HEK293 (cell line): ENCODE measurements at regions not wholly inside any gene's neighbourhood (a gene's known extent, or its start where the extent isn't known, plus 50 kb on each side); places are given as distances from the start of the nearest gene placed in this dataset.

Experiments
- ZNF138 ChIP-seq: fragments of 450-650 bp; formaldehyde crosslinking; IDR thresholded peaks from 2 replicates; pipeline ENCODE4 v1.5.1; 2016; ENCODE audit warnings: missing biosample characterization, missing genetic modification characterization, borderline replicate concordance
- TF ChIP-seq, protein P1 (sequence below): fragments of 450-650 bp; formaldehyde crosslinking; IDR thresholded peaks from 2 replicates; pipeline ENCODE4 v1.5.1; 2016; ENCODE audit warnings: missing biosample characterization, missing genetic modification characterization

DNA sequence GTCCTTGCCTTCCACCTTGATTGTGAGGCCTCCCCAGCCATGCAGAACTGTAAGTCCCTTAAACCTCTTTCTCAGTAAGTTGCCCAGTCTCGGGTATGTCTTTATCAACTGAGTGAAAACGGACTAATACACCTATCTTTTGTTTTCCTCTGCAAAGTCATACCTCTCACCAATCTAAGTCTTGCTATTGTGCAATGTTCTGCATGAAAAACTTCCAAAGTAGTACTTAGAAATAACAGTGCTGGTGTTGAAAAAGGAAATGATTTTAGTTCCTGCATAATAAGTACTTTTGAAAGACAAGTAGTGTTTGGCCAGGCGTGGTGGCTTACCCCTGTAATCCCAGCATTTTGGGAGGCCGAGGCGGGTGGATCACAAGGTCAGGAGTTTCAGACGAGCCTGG lies 573.5 kb downstream of the ANKRD50 start:
- TF ChIP-seq, protein P1, sequence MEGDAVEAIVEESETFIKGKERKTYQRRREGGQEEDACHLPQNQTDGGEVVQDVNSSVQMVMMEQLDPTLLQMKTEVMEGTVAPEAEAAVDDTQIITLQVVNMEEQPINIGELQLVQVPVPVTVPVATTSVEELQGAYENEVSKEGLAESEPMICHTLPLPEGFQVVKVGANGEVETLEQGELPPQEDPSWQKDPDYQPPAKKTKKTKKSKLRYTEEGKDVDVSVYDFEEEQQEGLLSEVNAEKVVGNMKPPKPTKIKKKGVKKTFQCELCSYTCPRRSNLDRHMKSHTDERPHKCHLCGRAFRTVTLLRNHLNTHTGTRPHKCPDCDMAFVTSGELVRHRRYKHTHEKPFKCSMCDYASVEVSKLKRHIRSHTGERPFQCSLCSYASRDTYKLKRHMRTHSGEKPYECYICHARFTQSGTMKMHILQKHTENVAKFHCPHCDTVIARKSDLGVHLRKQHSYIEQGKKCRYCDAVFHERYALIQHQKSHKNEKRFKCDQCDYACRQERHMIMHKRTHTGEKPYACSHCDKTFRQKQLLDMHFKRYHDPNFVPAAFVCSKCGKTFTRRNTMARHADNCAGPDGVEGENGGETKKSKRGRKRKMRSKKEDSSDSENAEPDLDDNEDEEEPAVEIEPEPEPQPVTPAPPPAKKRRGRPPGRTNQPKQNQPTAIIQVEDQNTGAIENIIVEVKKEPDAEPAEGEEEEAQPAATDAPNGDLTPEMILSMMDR (tag by site-specific recombination), result no peak
- TF ChIP-seq ZNF138 (tag by site-specific recombination), result no peak
